ENCODE measurements at regions not wholly inside any gene's neighbourhood (a gene's known extent, or its start where the extent isn't known, plus 50 kb on each side); places are given as distances from the start of the nearest gene placed in this dataset.

- no peak for DNase-seq (ENCODE audit: insufficient read length, low spot score)
- no peak for TF ChIP-seq POLR2A (IDR thresholded peaks at IDR 0.05; ENCODE audit: low read depth, low read length)
- FAIRE-seq, result no peak
Observed at GRCh38 chr5:2269656-2270055, 386.9 kb upstream of the IRX4 start.

- no peak for FAIRE-seq
- no peak for TF ChIP-seq POLR2A (IDR thresholded peaks at IDR 0.05; ENCODE audit: low read depth, low read length)
- DNase-seq (ENCODE audit: insufficient read length, low spot score), result no peak
Observed at GRCh38 chr5:2267991-2268390, 385.3 kb upstream of the IRX4 start.

DNA sequence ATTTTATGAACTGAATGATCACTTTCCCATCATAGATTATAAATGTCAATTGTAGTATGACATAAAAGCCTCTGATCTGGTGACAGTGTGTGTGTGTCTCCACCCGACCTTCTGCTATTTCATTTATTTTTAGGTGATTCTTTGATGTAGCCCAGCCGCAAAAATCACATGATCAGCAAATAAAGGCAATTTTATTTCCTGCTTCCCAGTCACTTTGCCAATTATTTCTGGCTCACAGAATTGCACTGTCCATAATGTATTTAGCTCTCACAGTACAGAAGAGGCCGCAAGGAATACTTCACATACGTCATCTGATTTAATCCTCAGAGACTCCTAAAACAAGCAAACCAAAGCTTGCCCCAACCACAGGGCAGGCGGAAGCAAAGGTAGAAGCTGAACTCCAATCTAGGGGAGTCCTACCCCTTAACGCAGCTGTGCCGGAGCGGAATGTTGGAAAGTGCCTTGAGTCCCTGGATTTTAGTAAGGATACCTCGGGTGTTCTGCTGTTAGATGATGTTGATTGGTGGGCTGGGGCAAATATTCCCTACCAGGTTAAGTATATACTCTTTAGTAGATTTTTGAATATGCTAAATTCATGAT lies 384.0 kb upstream of the IRX4 start:
- TF ChIP-seq POLR2A (IDR thresholded peaks at IDR 0.05; ENCODE audit: low read depth, low read length), result no peak
- FAIRE-seq (no peak), DNase-seq (ENCODE audit: insufficient read length, low spot score) (no peak)

DNA sequence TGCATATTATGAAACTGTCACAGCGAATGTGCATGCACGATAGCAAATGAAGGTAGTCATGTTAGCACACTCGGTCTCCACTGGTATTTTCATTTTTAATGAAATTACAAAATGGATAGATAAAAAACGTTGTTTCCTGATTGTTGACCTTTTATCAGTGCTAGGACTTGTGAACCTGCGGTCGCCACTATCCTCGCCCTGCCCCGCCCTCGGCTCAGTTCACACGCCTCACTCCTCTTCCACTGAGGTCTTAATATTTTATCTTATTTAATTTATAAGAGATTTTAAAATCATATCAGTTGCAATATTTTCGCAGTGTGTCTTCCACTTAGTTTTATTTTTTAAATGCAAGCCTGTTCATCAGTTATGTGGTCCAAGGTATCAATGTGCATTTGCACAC lies 382.6 kb upstream of the IRX4 start:
- FAIRE-seq (no peak), DNase-seq (ENCODE audit: insufficient read length, low spot score) (no peak)
- no peak for TF ChIP-seq POLR2A (IDR thresholded peaks at IDR 0.05; ENCODE audit: low read depth, low read length)

DNA sequence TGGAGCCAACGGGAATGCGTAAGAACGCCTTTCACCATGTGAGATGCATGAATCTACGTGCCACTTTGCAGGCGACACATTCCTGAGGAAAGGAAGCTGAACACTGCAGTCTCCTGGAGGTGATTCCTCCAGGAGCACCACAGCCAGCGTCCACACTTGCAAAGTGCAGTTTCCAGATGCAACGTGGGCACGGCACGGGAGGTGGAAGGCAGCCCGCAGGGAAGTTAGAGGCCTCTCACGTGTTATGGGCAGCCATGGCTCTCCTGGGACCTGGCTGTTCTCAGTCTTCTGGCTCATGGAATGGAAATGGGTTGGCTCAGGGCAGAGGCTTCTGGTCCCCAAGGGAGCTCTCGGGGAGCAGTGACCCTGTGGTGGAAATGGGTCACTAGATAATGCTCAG lies 381.0 kb upstream of the IRX4 start:
- no peak for TF ChIP-seq POLR2A (IDR thresholded peaks at IDR 0.05; ENCODE audit: low read depth, low read length)
- DNase-seq (ENCODE audit: insufficient read length, low spot score), result no peak
- no peak for FAIRE-seq

GRCh38 chr5:2262620-2263019 lies 379.9 kb upstream of the IRX4 start:
- no peak for FAIRE-seq

GRCh38 chr5:2261004-2261703 lies 378.4 kb upstream of the IRX4 start:
- FAIRE-seq (no peak), DNase-seq (ENCODE audit: insufficient read length, low spot score) (no peak)
- no peak for TF ChIP-seq POLR2A (IDR thresholded peaks at IDR 0.05; ENCODE audit: low read depth, low read length)

More at GRCh38 chr5:2262620-2263019, 379.9 kb upstream of the IRX4 start:
- DNase-seq (ENCODE audit: insufficient read length, low spot score), result no peak
- no peak for TF ChIP-seq POLR2A (IDR thresholded peaks at IDR 0.05; ENCODE audit: low read depth, low read length)

DNA sequence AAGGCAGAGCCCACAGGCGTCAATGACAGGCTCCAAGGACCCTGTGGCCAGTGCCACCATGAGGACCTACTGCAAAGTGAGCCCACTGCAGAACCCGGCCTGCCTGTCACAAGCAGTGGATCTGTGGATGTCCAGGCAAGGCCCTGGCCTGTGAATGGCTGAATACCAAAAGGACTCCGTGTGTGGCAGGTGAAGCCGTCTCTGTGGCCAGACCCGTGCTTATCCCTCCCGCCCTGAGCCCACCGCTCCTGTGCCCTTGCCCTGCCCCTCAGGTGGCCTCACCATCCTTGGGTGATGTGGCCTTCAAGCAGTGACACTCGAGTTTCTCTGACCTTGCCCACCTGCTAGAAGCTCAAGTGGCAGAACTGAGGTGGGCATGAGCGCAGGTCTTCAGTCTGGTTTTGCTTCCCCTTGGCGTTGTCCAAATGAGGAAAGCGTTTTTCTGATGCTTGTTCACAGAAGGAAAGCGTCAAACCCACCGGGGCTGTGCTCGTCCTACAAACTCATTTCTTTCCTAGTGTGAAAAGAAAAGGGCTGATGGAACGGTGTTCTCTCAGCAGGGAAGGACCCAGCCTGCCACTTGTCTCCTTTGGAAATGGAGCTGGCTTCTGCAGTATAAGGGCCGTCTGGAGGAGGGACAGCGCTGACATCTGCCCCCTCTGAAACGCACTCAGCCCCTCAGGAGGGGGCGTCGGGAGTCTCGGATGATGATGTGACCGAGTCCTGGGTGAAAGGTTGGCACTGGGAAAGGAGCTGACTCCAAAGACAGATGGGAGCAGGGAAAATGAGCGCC lies 377.7 kb upstream of the IRX4 start:
- no peak for TF ChIP-seq POLR2A (IDR thresholded peaks at IDR 0.05; ENCODE audit: low read depth, low read length)
- DNase-seq (ENCODE audit: insufficient read length, low spot score), result no peak
- FAIRE-seq, result no peak

DNA sequence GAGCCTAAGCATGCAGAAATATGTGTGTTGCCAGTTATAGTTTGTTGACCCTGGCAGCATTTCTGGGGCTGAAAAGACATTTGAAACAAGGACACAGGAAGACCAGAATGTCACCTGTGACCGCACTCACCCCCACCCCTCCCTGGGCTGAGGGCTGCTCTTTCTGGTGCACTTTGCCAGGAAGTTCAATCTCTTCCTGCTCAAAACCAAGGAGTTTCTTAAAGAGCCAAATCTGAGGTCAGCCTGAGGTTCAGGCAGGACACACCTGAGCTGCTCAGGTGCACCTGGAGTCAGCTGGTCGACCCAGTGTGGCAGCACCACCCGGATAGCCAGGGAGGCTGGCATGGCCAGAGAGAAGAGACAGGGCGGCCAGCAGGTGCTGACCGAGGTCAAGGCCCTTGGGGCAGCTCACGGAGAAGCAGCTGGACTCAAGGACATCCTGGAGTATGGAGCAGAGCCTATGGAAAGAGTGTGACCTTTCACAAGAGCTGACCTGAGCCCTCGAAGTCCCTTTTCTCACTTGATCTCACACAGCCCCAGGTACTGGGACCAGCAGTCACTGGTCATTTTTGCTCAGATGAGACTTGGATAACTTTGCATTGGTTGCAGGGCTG lies 376.9 kb upstream of the IRX4 start:
- FAIRE-seq, result no peak
- no peak for DNase-seq (ENCODE audit: insufficient read length, low spot score)
- TF ChIP-seq POLR2A (IDR thresholded peaks at IDR 0.05; ENCODE audit: low read depth, low read length), result no peak

GRCh38 chr5:2258861-2259260 lies 376.1 kb upstream of the IRX4 start:
- DNase-seq (ENCODE audit: insufficient read length, low spot score) (no peak), FAIRE-seq (no peak)
- no peak for TF ChIP-seq POLR2A (IDR thresholded peaks at IDR 0.05; ENCODE audit: low read depth, low read length)

GRCh38 chr5:2257326-2258244 lies 374.9 kb upstream of the IRX4 start:
- TF ChIP-seq POLR2A (IDR thresholded peaks at IDR 0.05; ENCODE audit: low read depth, low read length), result no peak
- FAIRE-seq (no peak), DNase-seq (ENCODE audit: insufficient read length, low spot score) (no peak)

DNA sequence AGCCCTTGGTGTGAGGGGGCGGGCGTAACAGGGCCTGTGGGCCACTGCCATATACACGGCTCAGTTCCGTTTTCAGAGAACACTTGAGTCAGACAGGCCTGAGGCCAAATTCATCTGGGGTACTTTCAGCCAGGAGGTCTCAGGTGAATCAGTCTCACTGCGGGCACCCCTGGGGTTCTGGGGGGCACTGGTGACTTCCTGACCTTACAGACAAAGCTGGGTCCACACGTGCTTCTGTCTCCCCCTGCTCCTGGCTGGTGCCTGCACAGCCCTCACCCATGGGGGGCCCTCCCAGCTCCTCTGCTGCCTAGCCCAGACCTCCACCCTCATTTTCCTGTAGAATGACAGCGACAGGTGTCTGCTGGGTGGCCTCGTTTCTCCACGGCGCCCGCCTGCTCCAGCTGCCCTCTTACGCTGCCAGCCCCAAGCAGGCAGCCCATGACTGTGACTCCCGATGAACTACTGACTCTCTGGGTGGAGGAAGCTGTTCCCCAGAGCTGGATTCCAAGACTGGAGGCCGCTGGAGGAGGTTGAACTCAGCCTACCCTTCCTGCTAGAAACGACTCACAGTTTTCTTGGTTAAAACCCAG lies 374.1 kb upstream of the IRX4 start:
- no peak for FAIRE-seq

More for the DNA sequence above, 374.1 kb upstream of the IRX4 start:
- DNase-seq (ENCODE audit: insufficient read length, low spot score), result no peak
- TF ChIP-seq POLR2A (IDR thresholded peaks at IDR 0.05; ENCODE audit: low read depth, low read length), result no peak
